ENCODE measurements at regions not wholly inside any gene's neighbourhood (a gene's known extent, or its start where the extent isn't known, plus 50 kb on each side); places are given as distances from the start of the nearest gene placed in this dataset.

DNA sequence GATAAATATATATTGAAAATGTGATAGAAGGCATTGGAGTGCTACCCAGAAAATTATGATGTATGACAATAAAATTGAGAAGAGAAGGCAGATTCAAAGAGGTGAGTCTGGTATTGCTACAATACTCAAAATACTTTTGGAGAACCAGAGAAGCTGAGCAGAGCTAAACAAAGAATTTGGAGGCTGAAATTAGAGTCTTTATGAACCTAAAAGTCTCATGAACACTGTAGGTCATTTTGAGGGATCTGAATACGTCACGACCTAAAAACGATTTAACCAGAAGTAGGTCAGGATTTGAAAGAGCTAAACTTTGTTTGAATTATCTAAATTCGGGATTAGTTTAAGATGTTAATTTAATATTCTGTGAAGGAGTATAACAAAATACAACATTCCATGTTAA lies 182.4 kb upstream of the CDH9 start:
- Histone ChIP-seq H3K4me3 (ENCODE audit: low read depth, low read length) (no peak overlapping the region), H3K27ac (ENCODE audit: low read depth, low read length) (no peak overlapping the region), H3K9me3 (ENCODE audit: control insufficient read depth, insufficient read depth, low read length) (no peaks in the 10 kb centered on the region), H3K27me3 (ENCODE audit: control insufficient read depth, insufficient read depth, low read length) (no peaks in the 10 kb centered on the region)
- no peak for DNase-seq (ENCODE audit: low read depth, low spot score)
- TF ChIP-seq, protein P1, sequence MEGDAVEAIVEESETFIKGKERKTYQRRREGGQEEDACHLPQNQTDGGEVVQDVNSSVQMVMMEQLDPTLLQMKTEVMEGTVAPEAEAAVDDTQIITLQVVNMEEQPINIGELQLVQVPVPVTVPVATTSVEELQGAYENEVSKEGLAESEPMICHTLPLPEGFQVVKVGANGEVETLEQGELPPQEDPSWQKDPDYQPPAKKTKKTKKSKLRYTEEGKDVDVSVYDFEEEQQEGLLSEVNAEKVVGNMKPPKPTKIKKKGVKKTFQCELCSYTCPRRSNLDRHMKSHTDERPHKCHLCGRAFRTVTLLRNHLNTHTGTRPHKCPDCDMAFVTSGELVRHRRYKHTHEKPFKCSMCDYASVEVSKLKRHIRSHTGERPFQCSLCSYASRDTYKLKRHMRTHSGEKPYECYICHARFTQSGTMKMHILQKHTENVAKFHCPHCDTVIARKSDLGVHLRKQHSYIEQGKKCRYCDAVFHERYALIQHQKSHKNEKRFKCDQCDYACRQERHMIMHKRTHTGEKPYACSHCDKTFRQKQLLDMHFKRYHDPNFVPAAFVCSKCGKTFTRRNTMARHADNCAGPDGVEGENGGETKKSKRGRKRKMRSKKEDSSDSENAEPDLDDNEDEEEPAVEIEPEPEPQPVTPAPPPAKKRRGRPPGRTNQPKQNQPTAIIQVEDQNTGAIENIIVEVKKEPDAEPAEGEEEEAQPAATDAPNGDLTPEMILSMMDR (IDR thresholded peaks at IDR 0.05; ENCODE audit: low read depth, low read length), result no peak
- ChIA-PET CTCF (no interaction called here), POLR2A (no interaction called here)

DNA sequence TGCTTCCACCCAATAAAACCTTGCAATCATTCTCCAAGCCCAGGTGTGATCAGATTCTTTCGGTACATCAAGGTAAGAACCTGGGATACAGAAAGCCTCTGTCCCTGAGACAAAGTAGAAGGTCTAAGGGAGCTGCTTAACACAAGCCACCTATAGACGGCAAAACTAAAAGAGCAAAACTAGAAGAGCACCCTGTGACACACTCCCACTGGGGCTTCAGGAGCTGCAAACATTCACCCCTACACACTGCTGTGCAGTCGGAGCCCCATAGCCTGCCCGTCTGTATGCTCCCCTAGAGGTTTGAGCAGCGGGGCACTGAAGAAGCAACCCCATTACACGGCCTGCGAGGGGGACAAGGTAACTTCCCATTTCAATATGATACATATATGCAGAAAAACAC lies 179.6 kb upstream of the CDH9 start:
- Histone ChIP-seq H3K9me3 (ENCODE audit: control insufficient read depth, insufficient read depth, low read length) (no peaks in the 10 kb centered on the region), H3K4me3 (ENCODE audit: low read depth, low read length) (no peak overlapping the region), H3K27ac (ENCODE audit: low read depth, low read length) (no peak overlapping the region), H3K27me3 (ENCODE audit: control insufficient read depth, insufficient read depth, low read length) (no peaks in the 10 kb centered on the region)
- CTCF ChIA-PET, result no interaction called here
- DNase-seq (ENCODE audit: low read depth, low spot score), result no peak
- TF ChIP-seq, protein P1 (IDR thresholded peaks at IDR 0.05; ENCODE audit: low read depth, low read length), result no peak
- POLR2A ChIA-PET, result no interaction called here

DNA sequence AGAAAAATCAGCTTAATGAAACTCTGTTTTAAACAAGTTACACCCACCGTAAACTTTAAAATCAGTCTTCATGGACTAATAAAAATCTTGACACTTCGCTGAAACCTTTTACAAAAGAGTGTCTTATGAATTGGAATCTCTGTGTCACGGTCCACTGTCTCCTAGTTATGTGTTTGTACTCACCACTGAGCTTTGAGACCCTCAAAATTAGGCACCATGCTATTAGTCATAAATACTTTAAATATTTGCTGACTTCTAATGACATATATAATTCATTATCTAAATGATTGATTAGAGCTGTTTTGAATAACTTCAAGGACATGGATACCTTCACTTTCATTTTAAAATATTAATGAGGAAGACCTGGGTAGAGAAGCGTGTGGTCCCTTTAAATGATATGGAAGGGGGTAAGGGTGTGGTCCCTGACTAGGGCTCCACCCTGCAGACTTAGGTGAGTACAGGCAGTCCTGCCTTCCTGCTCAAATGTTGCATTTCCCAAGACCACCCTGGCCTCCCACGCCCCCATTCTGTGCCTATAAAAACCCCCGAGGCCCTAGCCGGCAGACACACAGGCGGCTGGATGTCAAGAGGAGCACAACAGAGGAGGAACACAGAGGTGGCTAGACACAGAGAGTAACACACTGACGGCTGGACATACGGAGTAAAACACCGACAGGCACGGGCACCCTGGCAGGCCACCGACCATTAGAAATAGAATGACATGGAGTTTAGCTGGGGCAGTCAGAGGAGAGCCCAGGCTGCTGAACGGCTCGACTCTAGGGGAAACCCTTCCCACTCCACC lies 179.0 kb upstream of the CDH9 start:
- Histone ChIP-seq H3K27ac (ENCODE audit: low read depth, low read length) (no peak overlapping the region), H3K27me3 (ENCODE audit: control insufficient read depth, insufficient read depth, low read length) (no peaks in the 10 kb centered on the region), H3K9me3 (ENCODE audit: control insufficient read depth, insufficient read depth, low read length) (no peaks in the 10 kb centered on the region), H3K4me3 (ENCODE audit: low read depth, low read length) (no peak overlapping the region)
- CTCF ChIA-PET, result interaction anchor here (0.7 kb wide), 1 partner anchor 9 kb away, joined by 3 read pairs; no protein-coding TSS in a partner anchor
- no peak for DNase-seq (ENCODE audit: low read depth, low spot score)
- TF ChIP-seq, protein P1 (IDR thresholded peaks at IDR 0.05; ENCODE audit: low read depth, low read length), result no peak
- POLR2A ChIA-PET, result no interaction called here

DNA sequence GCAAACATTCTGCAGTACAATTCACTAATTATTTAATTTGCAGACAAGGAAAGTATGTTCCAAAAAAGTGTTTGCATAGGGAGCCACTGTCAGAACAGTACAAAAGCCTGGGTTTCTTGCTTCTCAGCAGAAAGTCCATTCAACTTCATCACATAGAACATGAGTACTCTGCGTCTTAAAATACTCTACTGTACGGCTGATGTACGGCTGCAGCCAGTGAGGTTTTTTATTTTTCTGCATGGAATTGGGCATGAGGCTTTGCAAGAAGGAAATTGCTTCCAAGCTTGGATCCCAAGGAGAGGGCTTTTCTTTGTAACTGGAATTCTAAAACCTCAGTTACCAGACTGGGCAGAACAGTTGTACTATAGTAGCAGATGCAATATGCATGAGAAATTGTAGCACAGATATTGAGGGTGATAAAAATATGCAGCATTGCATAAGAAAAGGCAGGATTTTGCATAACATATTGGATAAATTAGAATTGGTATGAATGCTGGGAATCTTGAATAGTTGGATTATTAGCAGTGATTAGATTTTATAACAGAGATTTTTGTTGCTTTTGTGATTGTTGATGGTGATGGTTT lies 178.1 kb upstream of the CDH9 start:
- H3K27ac ChIP-seq (ENCODE audit: low read depth, low read length), result no peak overlapping the region
- ChIA-PET POLR2A (no interaction called here), CTCF (no interaction called here)
- no peak overlapping the region for H3K4me3 ChIP-seq (ENCODE audit: low read depth, low read length)
- TF ChIP-seq, protein P1 (IDR thresholded peaks at IDR 0.05; ENCODE audit: low read depth, low read length), result no peak
- H3K27me3 ChIP-seq (ENCODE audit: control insufficient read depth, insufficient read depth, low read length), result no peaks in the 10 kb centered on the region
- H3K9me3 ChIP-seq (ENCODE audit: control insufficient read depth, insufficient read depth, low read length), result no peaks in the 10 kb centered on the region
- DNase-seq (ENCODE audit: low read depth, low spot score), result no peak

DNA sequence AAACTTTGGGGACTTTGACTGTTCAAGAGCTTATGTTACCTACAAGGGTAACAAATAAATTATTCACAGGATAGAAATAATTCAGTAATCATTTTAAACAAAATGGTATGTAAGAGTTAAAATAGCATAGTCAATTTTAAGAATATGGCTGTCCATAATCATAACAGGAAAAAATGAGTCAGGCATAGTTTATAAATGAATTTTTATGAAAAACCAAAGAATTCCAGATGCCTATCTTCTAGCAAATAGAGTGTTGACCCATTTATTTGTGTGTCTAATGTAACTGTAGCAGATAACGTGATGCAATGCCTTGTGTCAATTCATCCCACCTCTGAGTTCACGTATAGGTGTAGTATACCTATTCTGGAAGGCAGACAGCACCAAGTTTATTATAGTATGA lies 169.7 kb upstream of the CDH9 start:
- DNase-seq (ENCODE audit: low read depth, low spot score), result no peak
- Histone ChIP-seq H3K27ac (ENCODE audit: low read depth, low read length) (no peak overlapping the region), H3K9me3 (ENCODE audit: control insufficient read depth, insufficient read depth, low read length) (no peaks in the 10 kb centered on the region), H3K27me3 (ENCODE audit: control insufficient read depth, insufficient read depth, low read length) (no peaks in the 10 kb centered on the region), H3K4me3 (ENCODE audit: low read depth, low read length) (no peak overlapping the region)
- TF ChIP-seq, protein P1 (IDR thresholded peaks at IDR 0.05; ENCODE audit: low read depth, low read length), result no peak
- ChIA-PET CTCF (no interaction called here), POLR2A (no interaction called here)
